BLaER1 treated with 17β-estradiol and CSF1 and Interleukin-3, amounts not matched to agents 10 nM and 100 nM (cell line): ENCODE measurements at regions not wholly inside any gene's neighbourhood (a gene's known extent, or its start where the extent isn't known, plus 50 kb on each side); places are given as distances from the start of the nearest gene placed in this dataset.
A peak's percentile ranks its signal among the peaks of the same experiment; 100 is the strongest.

Experiments
- H3K27ac ChIP-seq, 11 experiments: shearing (Covaris generic); formaldehyde crosslinking; 2 replicates each; pipeline ENCODE4 v1.8.1; 2022
- H3K27me3 ChIP-seq, 11 experiments: shearing (Covaris generic); formaldehyde crosslinking; 2 replicates each; pipeline ENCODE4 v1.8.1; 2022
- H3K36me3 ChIP-seq, 11 experiments: shearing (Covaris generic); formaldehyde crosslinking; 2 replicates each; pipeline ENCODE4 v1.8.1; 2022
- H3K4me1 ChIP-seq, 10 experiments: shearing (Covaris generic); formaldehyde crosslinking; 2 replicates each; pipeline ENCODE4 v1.8.1; 2022
- H3K4me2 ChIP-seq, 11 experiments: shearing (Covaris generic); formaldehyde crosslinking; 2 replicates each; pipeline ENCODE4 v1.8.1; 2022
- H3K4me3 ChIP-seq, 10 experiments: shearing (Covaris generic); formaldehyde crosslinking; 2 replicates each; pipeline ENCODE4 v1.8.1; 2022
- H3K9ac ChIP-seq, 11 experiments: shearing (Covaris generic); formaldehyde crosslinking; 2 replicates each; pipeline ENCODE4 v1.8.1; 2022
- H3K9me3 ChIP-seq, 11 experiments: shearing (Covaris generic); formaldehyde crosslinking; replicated peaks in 1 of 11; 2 replicates each; pipeline ENCODE4 v1.8.1; 2022
- H4K20me1 ChIP-seq, 11 experiments: shearing (Covaris generic); formaldehyde crosslinking; 2 replicates each; pipeline ENCODE4 v1.8.1; 2022
- Cebpa-rat ChIP-seq, 11 experiments: shearing (Covaris generic); IDR thresholded peaks; 2 replicates each; pipeline ENCODE4 v1.8.1; 2022

DNA sequence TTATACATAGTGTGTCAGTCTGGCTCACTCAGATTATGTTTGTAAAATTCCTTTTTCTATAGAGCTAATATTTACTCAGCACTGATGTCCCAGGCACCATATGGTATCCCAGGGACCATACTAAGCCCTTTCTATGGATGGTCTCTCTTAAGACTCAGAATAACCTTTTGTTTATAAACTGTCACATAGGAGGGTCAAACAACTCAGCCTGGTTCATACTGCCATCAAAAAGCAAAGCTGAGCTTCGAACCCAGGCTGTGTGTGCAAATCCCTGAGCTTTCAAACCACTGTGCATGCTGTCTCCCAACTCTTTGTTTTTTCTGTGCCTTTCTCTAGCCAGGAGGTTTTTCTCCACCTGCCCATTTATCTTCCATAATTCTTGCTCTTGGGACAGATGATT is 135.6 kb upstream of the ARHGAP5 start:
- H4K20me1 ChIP-seq: no peaks in the 10 kb centered on the region
- no peaks in the 10 kb centered on the region for H3K27me3 ChIP-seq
- H3K36me3 ChIP-seq: no peaks in the 10 kb centered on the region
- H3K4me2 ChIP-seq: no peak overlapping the region
- no peak overlapping the region for H3K9ac ChIP-seq
- H3K4me1 ChIP-seq: peaks cover 0 to 34% (median 0%) of the 10 kb centered on the region in 10 experiments; a peak in 8 of 20 replicates
- no peak overlapping the region for H3K4me3 ChIP-seq
- H3K27ac ChIP-seq: no peak overlapping the region
- TF ChIP-seq Cebpa-rat (IDR thresholded peaks at IDR 0.05): no peak
- no peaks in the 10 kb centered on the region for H3K9me3 ChIP-seq

DNA sequence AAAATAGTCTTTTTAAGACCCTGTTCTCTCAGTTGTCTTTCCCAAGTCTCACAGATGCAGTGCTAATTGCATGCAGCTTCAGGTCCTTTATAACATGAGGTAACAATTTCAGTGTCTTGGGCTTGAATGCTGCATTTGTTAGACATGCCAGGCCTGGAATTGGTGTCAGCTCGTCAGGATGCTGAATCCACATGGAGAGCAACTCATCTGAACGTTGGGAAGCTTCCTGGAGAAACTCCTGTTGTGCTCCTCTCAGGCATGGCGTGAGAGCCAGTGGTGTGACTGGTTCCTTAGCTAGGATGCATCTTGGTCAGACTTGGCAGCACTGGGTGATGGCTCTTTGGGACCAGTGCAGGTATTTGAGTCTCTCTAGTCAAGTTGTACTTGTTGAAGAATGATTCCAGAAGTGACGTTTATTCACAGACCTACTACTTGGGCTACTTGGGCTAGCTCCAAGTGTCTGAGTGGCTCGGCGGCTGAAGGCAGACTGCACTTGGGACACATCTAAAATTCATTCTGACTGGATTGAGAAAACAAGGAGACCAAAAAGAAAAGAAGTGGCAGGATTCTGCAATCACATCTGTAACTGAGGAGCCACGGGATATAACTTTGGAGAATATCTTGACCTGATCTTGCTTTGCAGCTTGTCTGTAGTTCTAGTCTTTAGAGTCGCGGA is 134.8 kb upstream of the ARHGAP5 start:
- peaks cover 0 to 28% (median 0%) of the 10 kb centered on the region in 10 experiments; a peak in 8 of 20 replicates for H3K4me1 ChIP-seq
- H3K9ac ChIP-seq: no peak overlapping the region
- H3K9me3 ChIP-seq: no peaks in the 10 kb centered on the region
- H3K27me3 ChIP-seq: no peaks in the 10 kb centered on the region
- no peak overlapping the region for H3K27ac ChIP-seq
- H4K20me1 ChIP-seq: no peaks in the 10 kb centered on the region
- no peaks in the 10 kb centered on the region for H3K36me3 ChIP-seq
- no peak overlapping the region for H3K4me3 ChIP-seq
- TF ChIP-seq Cebpa-rat (IDR thresholded peaks at IDR 0.05): no peak
- no peak overlapping the region for H3K4me2 ChIP-seq

DNA sequence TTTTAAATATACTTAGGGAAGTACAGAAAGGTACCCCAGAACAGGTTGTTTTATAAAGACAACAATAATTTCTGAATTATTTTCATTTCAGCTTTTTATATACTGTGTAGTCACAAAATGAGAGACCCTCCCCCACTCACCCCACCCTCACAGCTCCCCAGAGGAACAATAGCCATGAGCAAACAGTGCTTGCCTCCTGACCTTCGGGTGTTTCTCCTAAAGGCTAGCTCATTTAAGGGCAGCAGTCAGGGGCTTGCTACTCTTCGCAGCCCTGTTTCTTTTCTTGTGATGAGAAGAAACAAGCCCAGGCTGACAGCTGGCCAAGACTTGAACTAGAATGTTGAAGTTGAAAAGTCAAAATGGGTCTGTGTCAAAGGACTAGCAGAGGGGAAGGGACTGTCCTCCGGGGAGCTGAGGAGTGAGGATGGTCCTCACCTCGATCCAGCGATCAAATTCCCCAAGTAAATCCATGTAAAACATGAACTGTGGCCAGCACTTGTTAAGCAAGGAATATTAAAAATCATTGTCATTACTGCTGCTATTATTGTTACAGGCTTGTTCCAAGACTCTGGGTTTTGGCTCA is 133.8 kb upstream of the ARHGAP5 start:
- no peak overlapping the region for H3K4me3 ChIP-seq
- H3K9ac ChIP-seq: no peak overlapping the region
- H3K4me1 ChIP-seq: peaks cover 0 to 18% (median 0%) of the 10 kb centered on the region in 10 experiments; a peak in 7 of 20 replicates
- no peak for TF ChIP-seq Cebpa-rat (IDR thresholded peaks at IDR 0.05)
- no peaks in the 10 kb centered on the region for H3K9me3 ChIP-seq
- no peaks in the 10 kb centered on the region for H3K27me3 ChIP-seq
- H4K20me1 ChIP-seq: no peaks in the 10 kb centered on the region
- no peak overlapping the region for H3K27ac ChIP-seq
- no peak overlapping the region for H3K4me2 ChIP-seq
- H3K36me3 ChIP-seq: no peaks in the 10 kb centered on the region

DNA sequence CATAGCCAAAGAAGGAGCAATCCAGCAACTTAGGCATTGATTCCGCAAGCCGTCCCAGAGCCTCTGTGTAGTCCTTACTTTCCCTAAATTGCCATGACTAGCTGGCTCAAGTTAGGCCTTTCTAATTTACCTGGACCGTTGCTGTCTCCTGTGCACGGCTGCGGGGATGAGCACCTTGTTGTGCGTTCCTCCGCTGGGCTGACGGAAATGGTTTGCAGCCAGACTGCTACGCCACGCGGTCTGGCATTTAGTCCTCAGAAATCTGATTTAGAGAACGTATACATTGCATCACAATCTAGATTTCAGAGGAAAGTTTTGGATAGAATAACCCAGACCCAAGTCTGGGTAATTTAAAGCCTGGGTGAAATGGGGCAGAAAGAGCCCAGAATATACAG is 133.2 kb upstream of the ARHGAP5 start:
- TF ChIP-seq Cebpa-rat (IDR thresholded peaks at IDR 0.05): no peak
- no peak overlapping the region for H3K9ac ChIP-seq
- H3K9me3 ChIP-seq: no peaks in the 10 kb centered on the region
- H3K27me3 ChIP-seq: no peaks in the 10 kb centered on the region
- H3K4me1 ChIP-seq: peaks cover 0 to 13% (median 0%) of the 10 kb centered on the region in 10 experiments; a peak in 6 of 20 replicates
- H3K4me3 ChIP-seq: no peak overlapping the region
- H3K27ac ChIP-seq: no peak overlapping the region
- no peak overlapping the region for H3K4me2 ChIP-seq
- H3K36me3 ChIP-seq: no peaks in the 10 kb centered on the region
- no peaks in the 10 kb centered on the region for H4K20me1 ChIP-seq

DNA sequence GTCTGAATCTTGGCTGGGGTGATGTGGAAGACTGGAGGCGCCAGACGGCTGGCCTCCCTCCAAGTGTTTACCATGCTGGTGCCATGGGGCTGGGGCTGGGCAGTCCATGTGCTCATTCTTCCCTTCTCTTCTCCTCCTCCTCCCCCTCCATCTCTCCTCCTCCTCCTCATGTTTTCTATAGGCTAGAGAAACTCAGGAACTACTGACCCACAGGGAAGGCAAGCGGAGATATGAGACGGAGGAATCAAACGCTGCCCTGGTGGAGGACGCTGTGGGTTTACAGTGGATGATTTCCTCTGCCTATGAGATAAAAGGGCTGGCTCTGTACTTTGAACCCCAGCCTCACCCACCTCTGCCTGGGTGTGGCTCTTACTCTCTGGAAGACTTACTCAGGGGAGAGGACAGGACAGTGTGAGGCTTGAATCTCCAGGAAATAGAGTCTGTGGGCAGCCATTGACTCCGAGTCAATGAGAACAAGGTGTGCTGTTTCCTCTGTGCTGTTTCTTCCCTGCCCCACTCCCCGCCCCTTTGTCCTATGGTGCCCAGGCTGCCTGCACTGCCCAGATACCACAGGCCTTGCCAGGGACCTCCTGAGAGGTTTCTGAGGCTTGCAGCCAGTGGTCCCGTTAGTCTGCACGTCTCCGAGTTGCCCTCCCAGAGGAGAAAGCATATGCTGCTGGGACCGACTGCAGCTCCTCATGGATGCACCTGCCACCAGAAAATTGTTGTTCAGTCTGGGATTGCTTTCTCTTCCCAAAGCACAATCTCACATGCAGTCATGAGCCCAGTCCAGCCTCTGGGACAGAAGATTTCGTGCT is 132.6 kb upstream of the ARHGAP5 start:
- Histone ChIP-seq H3K36me3 (no peaks in the 10 kb centered on the region), H4K20me1 (no peaks in the 10 kb centered on the region), H3K27me3 (no peaks in the 10 kb centered on the region), H3K4me3 (no peak overlapping the region), H3K4me1 (peaks cover 0 to 13% (median 0%) of the 10 kb centered on the region in 10 experiments; a peak in 6 of 20 replicates), H3K27ac (no peak overlapping the region), H3K4me2 (peak overlapping the region in 3 of 11 experiments; percentile 17 to 53 (median 38); a peak in 5 of 22 replicates), H3K9me3 (no peaks in the 10 kb centered on the region), H3K9ac (no peak overlapping the region)
- TF ChIP-seq Cebpa-rat (IDR thresholded peaks at IDR 0.05): no peak

DNA sequence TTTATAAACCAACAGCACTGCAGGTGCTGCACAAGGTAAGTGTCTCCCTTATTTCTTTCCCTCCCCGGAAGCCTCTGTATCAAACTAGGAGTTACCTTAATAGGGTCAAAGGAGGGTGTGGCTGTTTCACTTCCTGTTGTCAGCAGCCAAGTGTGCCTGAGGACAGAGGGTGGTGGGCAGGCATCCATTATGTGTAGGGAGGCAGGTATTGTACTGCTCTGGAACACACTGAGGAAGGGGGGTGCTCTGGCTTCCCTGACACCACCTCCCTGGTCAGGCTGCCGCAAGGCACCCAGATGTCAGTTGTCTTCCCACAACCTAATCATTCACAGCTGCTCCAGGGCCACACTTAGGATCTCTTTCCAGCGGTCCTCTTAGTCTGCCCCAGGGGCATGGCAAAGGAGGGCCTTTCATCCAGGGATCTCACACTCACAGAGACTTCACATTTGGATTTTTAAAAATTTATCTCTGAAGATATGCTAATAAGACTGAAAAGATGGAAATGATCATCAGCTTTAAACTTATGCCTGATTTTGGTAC is 132.0 kb upstream of the ARHGAP5 start:
- H3K4me1 ChIP-seq: peaks cover 0 to 13% (median 0%) of the 10 kb centered on the region in 10 experiments; a peak in 6 of 20 replicates
- no peak overlapping the region for H3K27ac ChIP-seq
- H4K20me1 ChIP-seq: no peaks in the 10 kb centered on the region
- H3K4me3 ChIP-seq: no peak overlapping the region
- H3K27me3 ChIP-seq: no peaks in the 10 kb centered on the region
- H3K4me2 ChIP-seq: peak overlapping the region in 3 of 11 experiments; percentile 17 to 53 (median 38); a peak in 4 of 22 replicates
- TF ChIP-seq Cebpa-rat (IDR thresholded peaks at IDR 0.05): no peak
- H3K36me3 ChIP-seq: no peaks in the 10 kb centered on the region
- no peaks in the 10 kb centered on the region for H3K9me3 ChIP-seq
- H3K9ac ChIP-seq: no peak overlapping the region

DNA sequence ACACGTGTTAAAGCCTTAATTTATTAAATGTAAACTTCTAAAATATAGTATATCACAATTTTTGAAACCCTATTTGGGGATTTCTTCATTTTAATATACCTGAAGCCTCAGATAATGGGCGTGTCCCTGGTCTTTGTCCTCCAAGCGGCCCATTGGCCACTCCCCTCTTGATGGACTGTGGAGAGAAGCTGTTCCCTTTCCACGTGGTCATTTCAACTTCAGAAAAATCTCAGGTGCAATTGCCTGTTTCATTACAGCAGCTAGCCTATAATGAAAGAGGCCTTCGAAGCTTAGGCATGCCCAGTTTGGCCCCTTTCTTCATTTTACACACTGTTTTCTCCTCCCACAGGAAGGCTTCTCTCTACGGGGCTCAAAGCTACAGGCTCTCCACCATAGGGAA is 131.4 kb upstream of the ARHGAP5 start:
- no peak overlapping the region for H3K9ac ChIP-seq
- H4K20me1 ChIP-seq: no peaks in the 10 kb centered on the region
- H3K36me3 ChIP-seq: no peaks in the 10 kb centered on the region
- no peak overlapping the region for H3K4me2 ChIP-seq
- H3K4me3 ChIP-seq: no peak overlapping the region
- peaks cover 0 to 13% (median 0%) of the 10 kb centered on the region in 10 experiments; a peak in 6 of 20 replicates for H3K4me1 ChIP-seq
- no peaks in the 10 kb centered on the region for H3K27me3 ChIP-seq
- no peaks in the 10 kb centered on the region for H3K9me3 ChIP-seq
- no peak for TF ChIP-seq Cebpa-rat (IDR thresholded peaks at IDR 0.05)
- H3K27ac ChIP-seq: no peak overlapping the region

DNA sequence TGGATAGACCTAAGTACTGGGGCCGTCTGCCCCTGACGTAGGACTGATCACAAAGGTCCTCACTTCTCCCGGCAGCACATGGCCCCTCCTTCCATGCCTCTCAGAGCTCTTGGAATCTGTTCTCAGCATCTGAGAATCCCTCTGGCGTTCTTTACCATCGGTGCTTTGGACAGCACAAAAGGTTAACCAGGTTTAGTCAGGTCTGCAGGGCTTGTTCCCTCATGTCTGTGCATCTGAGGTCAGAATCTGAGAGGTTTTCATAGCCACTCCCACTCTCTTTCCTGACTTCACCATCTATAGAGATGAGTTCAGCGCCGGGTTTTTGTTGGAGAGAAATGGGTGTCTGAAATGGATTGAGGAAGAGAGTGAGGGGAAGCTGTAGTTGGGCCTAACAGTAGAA is 130.0 kb upstream of the ARHGAP5 start:
- H3K9ac ChIP-seq: no peak overlapping the region
- H3K4me2 ChIP-seq: no peak overlapping the region
- H4K20me1 ChIP-seq: no peaks in the 10 kb centered on the region
- H3K27ac ChIP-seq: no peak overlapping the region
- peaks cover 0 to 14% (median under 1%) of the 10 kb centered on the region in 10 experiments; a peak in 7 of 20 replicates for H3K4me1 ChIP-seq
- no peak for TF ChIP-seq Cebpa-rat (IDR thresholded peaks at IDR 0.05)
- H3K9me3 ChIP-seq: no peaks in the 10 kb centered on the region
- no peaks in the 10 kb centered on the region for H3K36me3 ChIP-seq
- H3K27me3 ChIP-seq: no peaks in the 10 kb centered on the region
- no peak overlapping the region for H3K4me3 ChIP-seq
